Hematopoietic multipotent progenitor cell (in vitro differentiated cells): ENCODE measurements at regions not wholly inside any gene's neighbourhood (a gene's known extent, or its start where the extent isn't known, plus 50 kb on each side); places are given as distances from the start of the nearest gene placed in this dataset.

Experiments used
- DNase-seq, 3 donors: peaks; one replicate each; pipeline ENCODE4 v3.0.0-alpha.2; 2011 to 2015; ENCODE audit warnings: low read depth in 2 of 3, low spot score in 2 of 3

DNA sequence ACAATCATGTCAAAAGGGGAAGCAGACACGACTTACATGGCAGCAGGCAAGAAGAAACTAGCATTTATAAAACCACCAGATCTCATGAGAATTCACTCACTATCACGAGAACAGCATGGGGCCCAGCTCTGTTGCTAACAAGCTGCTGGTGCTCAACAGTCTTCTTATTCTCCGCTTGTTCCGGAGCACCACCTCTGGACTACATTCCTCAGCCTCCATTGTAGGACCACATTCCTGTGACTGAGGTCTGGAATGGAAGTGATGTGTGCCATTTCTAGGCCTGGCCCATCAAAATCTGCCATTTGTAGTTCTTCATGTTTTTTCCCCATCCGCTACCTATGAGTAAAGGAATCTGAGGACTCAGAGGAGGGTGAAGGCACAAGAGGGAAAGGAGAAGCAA is 111.5 kb upstream of the PTCHD1 start:
- no peak for DNase-seq

DNA sequence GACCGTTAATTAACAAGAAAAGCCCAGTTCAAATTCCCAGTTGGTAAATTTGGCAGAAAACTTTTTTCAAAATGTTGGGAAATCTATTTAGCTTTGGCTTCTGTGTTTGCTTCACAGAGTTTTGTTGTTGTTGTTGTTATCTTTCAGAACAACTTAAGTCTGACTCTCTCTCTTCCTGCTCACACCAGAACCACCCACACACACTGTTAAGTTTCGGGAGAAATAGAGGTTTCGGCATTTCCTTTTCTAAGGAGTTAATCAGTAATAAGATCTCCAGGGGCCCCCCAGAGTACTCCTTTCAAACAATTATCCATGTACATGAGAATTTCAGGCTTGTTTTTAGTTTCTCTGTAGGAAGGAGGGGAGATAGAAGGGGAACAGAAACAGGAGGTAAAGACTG is 106.2 kb upstream of the PTCHD1 start:
- no peak for DNase-seq

DNA sequence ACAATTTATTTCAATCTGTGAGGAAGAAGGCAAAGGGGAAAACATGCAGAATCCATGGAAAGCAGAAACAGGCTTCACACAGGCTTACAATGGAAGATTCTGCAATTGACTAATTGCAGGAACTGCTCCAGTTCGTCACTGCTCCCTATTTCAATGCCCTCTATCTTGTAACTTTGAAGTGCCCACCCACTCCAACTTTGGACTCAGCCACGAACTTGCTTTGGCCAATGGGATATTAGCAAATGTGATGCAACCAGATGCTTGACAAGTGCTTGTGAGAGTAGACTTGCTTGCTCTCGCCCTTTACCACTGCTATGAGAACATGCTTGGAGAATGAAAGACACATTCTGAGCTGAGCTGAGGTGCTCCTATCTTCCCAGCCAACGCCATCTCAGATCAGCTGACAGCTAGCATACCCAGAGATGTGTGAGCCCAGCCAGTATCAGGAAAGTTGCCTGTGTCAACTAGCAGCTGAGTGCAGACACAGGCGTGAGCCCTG is 105.7 kb upstream of the PTCHD1 start:
- DNase-seq, result no peak

DNA sequence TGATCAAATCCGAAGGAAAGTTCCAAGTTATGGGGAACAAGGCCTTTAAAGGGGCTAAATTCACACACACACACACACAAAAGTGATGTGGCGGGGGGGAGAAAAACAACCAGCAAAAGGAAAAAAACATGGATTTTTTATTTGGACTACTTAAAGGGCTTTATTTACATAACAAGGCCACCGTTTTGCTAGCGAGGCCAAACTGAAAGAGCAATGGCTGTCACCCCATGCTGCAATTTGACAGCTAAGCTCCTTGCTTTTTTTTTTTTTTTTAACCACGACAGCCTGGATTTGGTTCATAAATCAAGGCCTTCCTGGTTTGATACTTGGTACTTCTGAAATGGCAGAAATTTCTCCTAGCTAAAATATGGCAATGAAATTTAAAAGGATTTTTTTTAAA is 99.6 kb upstream of the PTCHD1 start:
- peak in 1 of 3 donors; percentile 5 for DNase-seq

DNA sequence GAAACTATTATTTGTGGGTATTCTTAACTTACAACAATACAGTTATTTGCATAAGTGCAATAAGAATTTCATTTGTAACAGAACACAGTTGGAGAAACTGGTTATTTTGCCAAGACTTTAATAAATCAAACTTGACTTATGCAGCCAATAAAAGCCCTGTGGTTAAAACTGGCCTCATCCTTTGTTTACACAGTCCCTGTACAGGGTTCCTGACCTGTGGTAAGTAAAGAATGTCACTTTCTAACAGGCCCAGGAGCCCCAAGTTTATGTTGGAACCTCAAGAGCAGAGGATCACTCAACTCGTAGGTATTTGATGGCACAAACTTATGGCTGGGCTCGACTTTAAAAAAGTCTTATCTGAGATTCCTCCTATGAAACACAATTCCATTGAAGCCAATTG is 88.6 kb upstream of the PTCHD1 start:
- no peak for DNase-seq

DNA sequence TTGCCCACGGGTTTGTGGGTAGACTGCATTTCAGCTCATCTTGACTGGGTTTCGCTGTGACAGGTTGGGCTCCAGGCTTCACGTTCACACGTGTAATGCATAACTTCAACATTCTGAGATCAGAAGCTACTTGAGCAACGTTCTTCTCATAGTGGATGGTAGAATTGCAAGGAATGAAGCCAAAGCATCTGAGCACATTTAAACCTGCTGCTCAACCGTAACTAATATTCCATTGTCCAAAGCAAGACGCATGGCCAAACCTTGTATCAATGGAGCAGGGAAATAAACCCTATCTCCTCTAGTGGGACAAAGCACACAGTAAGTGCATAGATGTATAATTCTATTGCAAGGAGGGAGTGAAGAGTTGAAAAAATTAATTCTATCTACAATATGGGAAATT is 86.5 kb upstream of the PTCHD1 start:
- DNase-seq, result no peak

DNA sequence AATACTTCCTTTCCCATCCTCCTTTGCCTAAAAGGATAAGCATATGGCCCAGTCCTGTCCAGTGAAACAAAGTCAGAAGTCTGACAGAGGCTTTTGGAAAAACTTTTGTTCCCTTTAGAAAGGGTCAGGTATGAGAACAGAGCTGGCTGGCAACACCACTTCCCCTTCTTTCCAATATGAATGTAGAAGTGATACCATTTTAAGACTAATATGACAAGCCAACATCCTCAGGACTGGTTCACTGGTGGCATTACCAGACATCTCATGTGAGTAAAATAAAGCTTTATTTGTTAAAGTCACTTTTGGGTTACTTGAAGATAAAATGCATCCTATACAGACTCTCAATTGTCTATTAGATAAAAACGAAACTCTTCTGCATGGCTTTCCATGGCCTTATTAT is 83.6 kb upstream of the PTCHD1 start:
- DNase-seq, result no peak

DNA sequence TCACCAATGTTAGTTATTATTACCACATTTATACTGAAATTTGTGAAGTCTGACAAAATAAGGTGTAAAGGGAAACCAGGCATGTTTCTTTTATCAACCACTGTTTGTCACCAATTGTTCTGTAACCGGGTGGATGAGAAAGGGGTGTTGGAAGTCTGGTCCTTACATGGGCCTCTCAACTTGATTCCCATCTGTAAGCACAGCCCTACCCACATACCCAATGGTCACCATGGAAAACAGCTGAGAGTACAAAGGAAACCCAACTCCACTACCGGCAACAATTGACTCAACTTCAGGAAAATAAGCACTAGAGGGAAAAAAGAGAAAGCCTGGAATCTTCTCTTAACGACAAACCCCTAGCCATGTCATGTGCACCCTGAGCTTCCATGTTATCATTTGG is 70.8 kb upstream of the PTCHD1 start:
- DNase-seq, result no peak

DNA sequence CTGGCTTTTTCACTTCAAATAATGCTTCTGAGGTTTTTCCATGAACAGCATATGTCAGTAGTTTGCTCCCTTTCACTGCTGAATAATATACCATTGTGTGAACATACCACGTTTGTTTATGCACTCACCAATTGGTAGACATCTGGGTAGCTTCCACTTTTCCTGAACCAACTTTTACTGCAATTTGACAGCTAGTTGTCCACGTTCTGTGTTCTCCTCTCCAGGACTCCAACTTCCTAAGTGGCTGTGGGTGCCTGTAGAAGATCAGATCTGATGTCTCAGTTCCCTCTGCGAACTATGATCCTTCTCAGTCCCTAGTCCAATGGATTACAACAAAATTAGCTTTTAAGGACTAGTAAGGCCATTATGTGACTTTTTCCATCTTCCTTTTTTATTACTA is 64.7 kb upstream of the PTCHD1 start:
- no peak for DNase-seq

DNA sequence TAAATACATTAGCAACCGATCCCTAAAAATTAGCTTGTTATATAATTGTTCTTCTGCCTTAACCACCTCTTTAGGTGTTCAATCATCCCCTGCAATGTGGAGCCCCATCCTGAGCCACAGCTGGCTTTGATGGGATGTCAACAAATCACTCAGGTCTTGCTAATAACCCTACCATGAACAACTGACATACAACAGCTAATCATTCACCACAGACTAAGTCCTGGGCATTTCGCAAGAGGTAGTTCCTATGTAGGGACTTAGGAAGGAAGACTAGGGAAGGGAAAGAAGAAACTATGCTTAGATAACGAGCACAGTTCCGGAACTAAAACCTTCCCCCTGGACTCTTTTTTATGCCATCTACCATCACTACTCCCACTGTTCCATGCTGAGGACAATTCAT is 63.6 kb upstream of the PTCHD1 start:
- DNase-seq, result no peak

DNA sequence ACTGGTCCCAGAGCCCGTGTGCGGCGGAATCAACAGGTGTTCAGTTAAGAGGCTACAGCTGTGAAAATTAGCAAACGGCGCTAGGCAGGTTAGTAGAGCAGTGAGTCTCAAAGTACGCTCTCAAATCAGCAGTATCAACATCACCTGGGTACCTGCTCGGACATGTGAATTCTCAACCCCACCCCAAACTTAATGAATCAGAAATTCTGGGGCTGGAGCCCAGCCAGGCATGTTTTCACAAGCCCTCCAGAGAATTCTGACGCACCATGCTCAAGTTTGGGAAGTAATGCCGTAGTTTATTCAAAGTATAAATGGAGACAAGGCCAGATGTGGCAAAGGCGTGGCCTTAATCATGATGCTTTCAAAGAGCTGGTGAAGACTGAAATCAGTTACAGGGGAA is 58.2 kb upstream of the PTCHD1 start:
- DNase-seq, result no peak
